Spleen (tissue), 11 donors: ENCODE measurements at regions not wholly inside any gene's neighbourhood (a gene's known extent, or its start where the extent isn't known, plus 50 kb on each side); places are given as distances from the start of the nearest gene placed in this dataset.
A peak's percentile ranks its signal among the peaks of the same experiment; 100 is the strongest.

Experiments used
- DNase-seq: peaks from one replicate; pipeline ENCODE4 v3.0.0-alpha.2; 2020
- H3K27ac ChIP-seq, 8 donors: fragments of 200-600 bp; sonication (generic) in 7 of 8; 1 replicate in 4 of 8; 2 replicates in 4 of 8; pipeline versions ENCODE4 v1.5.0 to v1.8.0; 2016 to 2021; ENCODE audit warnings: inconsistent platforms in 4 of 8, mild to moderate bottlenecking in 4 of 8, moderate library complexity in 1 of 8
- H3K27me3 ChIP-seq, 7 donors: fragments of 200-600 bp; sonication (generic) in 6 of 7; replicated peaks in 1 of 7; 1 replicate in 4 of 7; 2 replicates in 3 of 7; pipeline versions ENCODE4 v1.5.0 to v1.8.0; 2016 to 2021; ENCODE audit warnings: inconsistent platforms in 3 of 7, mild to moderate bottlenecking in 1 of 7
- H3K36me3 ChIP-seq, 6 donors: fragments of 200-600 bp; sonication (generic) in 5 of 6; 1 replicate in 4 of 6; 2 replicates in 2 of 6; pipeline versions ENCODE4 v1.5.0 to v1.8.0; 2016 to 2021; ENCODE audit warnings: inconsistent platforms in 2 of 6
- H3K4me1 ChIP-seq, 6 donors: fragments of 200-600 bp; sonication (generic) in 5 of 6; 1 replicate in 3 of 6; 2 replicates in 3 of 6; pipeline versions ENCODE4 v1.5.0 to v1.8.0; 2016 to 2021; ENCODE audit warnings: inconsistent platforms in 3 of 6
- H3K4me3 ChIP-seq, 8 donors: fragments of 200-600 bp; sonication (generic) in 7 of 8; 1 replicate in 4 of 8; 2 replicates in 4 of 8; pipeline versions ENCODE4 v1.5.0 to v1.8.0; 2016 to 2021; ENCODE audit warnings: inconsistent platforms in 4 of 8, mild to moderate bottlenecking in 4 of 8, moderate library complexity in 2 of 8
- H3K9me3 ChIP-seq, 8 donors: fragments of 200-600 bp; sonication (generic) in 7 of 8; 1 replicate in 4 of 8; 2 replicates in 4 of 8; pipeline versions ENCODE4 v1.5.0 to v1.8.0; 2016 to 2021; ENCODE audit warnings: inconsistent platforms in 4 of 8
- CTCF ChIP-seq, 11 experiments: fragments of 200-600 bp in 7 of 11; fragments of 450-650 bp in 4 of 11; sonication (generic) in 4 of 11; IDR thresholded peaks in 8 of 11; conservative IDR thresholded peaks in 3 of 11; 1 replicate in 7 of 11; 2 replicates in 4 of 11; pipeline versions ENCODE4 v1.4.0 to v1.8.0; 2016 to 2021; ENCODE audit warnings: antibody characterized with exemption in 11 of 11, inconsistent platforms in 4 of 11, mild to moderate bottlenecking in 1 of 11
- POLR2A ChIP-seq, 3 donors: fragments of 450-650 bp; IDR thresholded peaks; one replicate each; pipeline ENCODE4 v1.5.1; 2017; ENCODE audit warnings: antibody characterized with exemption in 3 of 3, mild to moderate bottlenecking in 1 of 3
- POLR2AphosphoS5 ChIP-seq, 3 donors: sonication (generic); formaldehyde crosslinking; IDR thresholded peaks; one replicate each; pipeline ENCODE4 v1.5.1; 2017; ENCODE audit warnings: antibody characterized with exemption in 3 of 3
- WGBS, 5 donors: extraction: QIAGEN DNeasy Blood & Tissue Kit in 3 of 5; methylation state at CpG; one replicate each; pipeline versions ENCODE4 v1.1.5 to v1.1.7; 2013 to 2018; 5-methylcytosine and 5-hydroxymethylcytosine counted together
- intact Hi-C: fragments of 100-400 bp; cut with DNase I; formaldehyde crosslinking; loops from one replicate; pipeline ENCODE4 v1.15.0; 2023; ENCODE audit warnings: low total_unique reads
- donor health status: healthy with polysubstance abuse.
- donor health status: DM: no; HTN: no; CAD: no; lungs with moderate emphysema.
- donor health status: DM: no; HTN: no; CAD: no.
- donor health status: Bipolar disorder and iron deficiency.
- donor health status: healthy.
- donor health status: DM: no; HTN: no; CAD: no.
- donor health status: DM: yes; HTN: yes; CAD: no.

GRCh38 chr5:133801431-133801830 is 167.0 kb downstream of the C5orf15 start:
- Histone ChIP-seq H3K36me3 (no peaks in the 10 kb centered on the region), H3K27me3 (peaks cover 0 to 29% (median 0%) of the 10 kb centered on the region in 7 donors), H3K4me1 (no peaks in the 10 kb centered on the region), H3K9me3 (peaks cover 0 to 5% (median 0%) of the 10 kb centered on the region in 8 donors), H3K4me3 (no peak overlapping the region), H3K27ac (no peak overlapping the region)
- TF ChIP-seq POLR2AphosphoS5 (IDR thresholded peaks at IDR 0.05), result no peak
- TF ChIP-seq CTCF (IDR thresholded peaks at IDR 0.05 in 8 of 11, conservative IDR thresholded peaks at IDR 0.05 in 3 of 11), result no peak
- no peak for TF ChIP-seq POLR2A (IDR thresholded peaks at IDR 0.05)
- 85 to 93% (median 86%) methylated on average over 7 of the region's 7 CpGs for WGBS, 5 donors
- peak; percentile 53 for DNase-seq
- intact Hi-C loops, result no loop called here

- Histone ChIP-seq H3K4me1 (no peaks in the 10 kb centered on the region), H3K27me3 (peaks cover 0 to 38% (median 0%) of the 10 kb centered on the region in 7 donors), H3K9me3 (peaks cover 0 to 5% (median 0%) of the 10 kb centered on the region in 8 donors), H3K36me3 (no peaks in the 10 kb centered on the region), H3K27ac (no peak overlapping the region), H3K4me3 (no peak overlapping the region)
- TF ChIP-seq POLR2A (IDR thresholded peaks at IDR 0.05), result no peak
- TF ChIP-seq POLR2AphosphoS5 (IDR thresholded peaks at IDR 0.05), result no peak
- TF ChIP-seq CTCF (IDR thresholded peaks at IDR 0.05 in 8 of 11, conservative IDR thresholded peaks at IDR 0.05 in 3 of 11), result no peak
- no peak for DNase-seq
- 78 to 92% (median 82%) methylated on average over 7 to 8 of the region's 8 CpGs for WGBS, 5 donors
- intact Hi-C loops, result no loop called here
Observed at GRCh38 chr5:133799571-133800237, 168.7 kb downstream of the C5orf15 start.

- TF ChIP-seq POLR2A (IDR thresholded peaks at IDR 0.05), result no peak
- no peak for TF ChIP-seq POLR2AphosphoS5 (IDR thresholded peaks at IDR 0.05)
- TF ChIP-seq CTCF (IDR thresholded peaks at IDR 0.05 in 8 of 11, conservative IDR thresholded peaks at IDR 0.05 in 3 of 11), result no peak
- no peak overlapping the region for H3K27ac ChIP-seq
Observed at GRCh38 chr5:133797167-133797566, 171.3 kb downstream of the C5orf15 start.

GRCh38 chr5:133796186-133796585 is 172.2 kb downstream of the C5orf15 start:
- intact Hi-C loops, result no loop called here
- 72 to 93% (median 77%) methylated on average over 4 to 5 of the region's 5 CpGs for WGBS, 5 donors
- H3K36me3 ChIP-seq, result no peaks in the 10 kb centered on the region

More at GRCh38 chr5:133797167-133797566, 171.3 kb downstream of the C5orf15 start:
- Histone ChIP-seq H3K36me3 (no peaks in the 10 kb centered on the region), H3K9me3 (no peaks in the 10 kb centered on the region), H3K27me3 (peaks cover 0 to 48% (median 0%) of the 10 kb centered on the region in 7 donors), H3K4me3 (no peak overlapping the region), H3K4me1 (no peaks in the 10 kb centered on the region)
- no peak for DNase-seq
- intact Hi-C loops, result no loop called here

More at GRCh38 chr5:133796186-133796585, 172.2 kb downstream of the C5orf15 start:
- H3K27me3 ChIP-seq, result peaks cover 0 to 44% (median 0%) of the 10 kb centered on the region in 7 donors
- H3K4me1 ChIP-seq, result no peaks in the 10 kb centered on the region
- DNase-seq, result no peak
- H3K9me3 ChIP-seq, result no peaks in the 10 kb centered on the region
- no peak for TF ChIP-seq CTCF (IDR thresholded peaks at IDR 0.05 in 8 of 11, conservative IDR thresholded peaks at IDR 0.05 in 3 of 11)
- no peak for TF ChIP-seq POLR2A (IDR thresholded peaks at IDR 0.05)
- TF ChIP-seq POLR2AphosphoS5 (IDR thresholded peaks at IDR 0.05), result no peak
- H3K4me3 ChIP-seq, result no peak overlapping the region
- no peak overlapping the region for H3K27ac ChIP-seq
